ENCODE measurements at regions not wholly inside any gene's neighbourhood (a gene's known extent, or its start where the extent isn't known, plus 50 kb on each side); places are given as distances from the start of the nearest gene placed in this dataset.
"Not testable (repeated sequence)": the region's sequence is repeated elsewhere in the genome, so short reads cannot be mapped to it uniquely, and the experiment has no call there.

GRCh38 chr12:90455756-90456155, 499.2 kb downstream of the CCER1 start:
- Histone ChIP-seq H3K27me3 (ENCODE audit: control insufficient read depth in 1 of 2, insufficient read depth in 2 of 2, low read length in 2 of 2) (no peaks in the 10 kb centered on the region), H3K4me1 (ENCODE audit: control insufficient read depth in 1 of 2, insufficient read depth in 2 of 2, low read length in 2 of 2) (no peaks in the 10 kb centered on the region), H3K9me3 (ENCODE audit: control insufficient read depth in 1 of 2, low read length in 2 of 2) (no peaks in the 10 kb centered on the region)

GRCh38 chr12:90449611-90450010, 505.4 kb downstream of the CCER1 start:
- H3K4me1 ChIP-seq (ENCODE audit: control insufficient read depth in 1 of 2, insufficient read depth in 2 of 2, low read length in 2 of 2), result no peaks in the 10 kb centered on the region
- H3K36me3 ChIP-seq (ENCODE audit: control insufficient read depth in 1 of 2, insufficient read depth in 2 of 2, low read length in 2 of 2), result no peaks in the 10 kb centered on the region
- H3K9ac ChIP-seq (ENCODE audit: low read depth in 1 of 2, low read length in 2 of 2), result no peak overlapping the region
- H3K9me3 ChIP-seq (ENCODE audit: control insufficient read depth in 1 of 2, low read length in 2 of 2), result no peaks in the 10 kb centered on the region
- H3K27ac ChIP-seq (ENCODE audit: low read depth, low read length), result no peak overlapping the region
- no peaks in the 10 kb centered on the region for H3K27me3 ChIP-seq (ENCODE audit: control insufficient read depth in 1 of 2, insufficient read depth in 2 of 2, low read length in 2 of 2)
- no peak overlapping the region for H3K4me3 ChIP-seq (ENCODE audit: low read depth in 1 of 2, low read length in 2 of 2)

More at GRCh38 chr12:90455756-90456155, 499.2 kb downstream of the CCER1 start:
- no peak overlapping the region for H3K9ac ChIP-seq (ENCODE audit: low read depth in 1 of 2, low read length in 2 of 2)
- H3K4me3 ChIP-seq (ENCODE audit: low read depth in 1 of 2, low read length in 2 of 2), result no peak overlapping the region
- no peaks in the 10 kb centered on the region for H3K36me3 ChIP-seq (ENCODE audit: control insufficient read depth in 1 of 2, insufficient read depth in 2 of 2, low read length in 2 of 2)
- no peak overlapping the region for H3K27ac ChIP-seq (ENCODE audit: low read depth, low read length)

DNA sequence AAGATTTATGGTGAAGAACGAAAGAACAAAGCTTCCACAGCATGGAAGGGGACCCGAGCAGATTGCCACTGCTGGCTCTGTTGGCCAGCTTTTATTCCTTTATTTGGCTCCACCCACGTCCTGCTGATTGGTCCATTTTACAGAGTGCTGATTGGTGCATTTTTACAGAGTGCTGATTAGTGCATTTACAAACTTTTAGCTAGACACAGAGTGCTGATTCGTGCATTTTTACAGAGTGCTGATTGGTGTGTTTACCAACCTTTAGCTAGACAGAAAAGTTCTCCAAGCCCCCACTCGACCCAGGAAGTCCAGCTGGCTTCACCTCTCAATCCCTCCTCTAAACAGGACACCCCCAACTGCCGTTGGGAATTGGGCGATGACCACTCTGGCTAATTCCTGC, 511.5 kb downstream of the CCER1 start:
- H3K4me1 ChIP-seq (ENCODE audit: control insufficient read depth in 1 of 2, insufficient read depth in 2 of 2, low read length in 2 of 2); H3K9ac ChIP-seq (ENCODE audit: low read depth in 1 of 2, low read length in 2 of 2); H3K27ac ChIP-seq (ENCODE audit: low read depth, low read length); H3K9me3 ChIP-seq (ENCODE audit: control insufficient read depth in 1 of 2, low read length in 2 of 2); H3K4me3 ChIP-seq (ENCODE audit: low read depth in 1 of 2, low read length in 2 of 2); H3K27me3 ChIP-seq (ENCODE audit: control insufficient read depth in 1 of 2, insufficient read depth in 2 of 2, low read length in 2 of 2); H3K36me3 ChIP-seq (ENCODE audit: control insufficient read depth in 1 of 2, insufficient read depth in 2 of 2, low read length in 2 of 2): not testable (repeated sequence)

- H3K9me3 ChIP-seq (ENCODE audit: control insufficient read depth in 1 of 2, low read length in 2 of 2), result peaks cover 0 to 8% of the 10 kb centered on the region in 2 donors
Measured at GRCh38 chr12:90441431-90441830, 513.5 kb downstream of the CCER1 start.

DNA sequence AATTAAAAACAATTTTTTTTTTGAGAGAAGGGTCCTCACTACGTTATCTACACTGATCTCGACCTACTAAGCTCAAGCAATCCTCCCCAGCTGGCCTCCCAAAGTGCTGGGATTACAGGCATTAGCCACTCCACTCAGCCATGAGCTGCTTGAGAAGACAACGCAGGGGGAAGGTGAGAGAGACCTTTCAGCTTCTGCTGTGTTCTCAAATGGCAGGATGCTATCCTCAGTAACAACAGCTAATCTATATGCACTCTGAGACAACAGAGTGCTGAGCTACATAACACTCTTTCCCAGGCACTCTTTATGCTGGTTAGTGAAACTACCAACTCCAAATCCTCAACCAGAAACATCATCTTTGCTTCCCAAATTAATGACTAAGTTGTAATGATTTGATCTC, 526.1 kb downstream of the CCER1 start:
- H3K9ac ChIP-seq (ENCODE audit: low read depth in 1 of 2, low read length in 2 of 2), result no peak overlapping the region
- H3K4me3 ChIP-seq (ENCODE audit: low read depth in 1 of 2, low read length in 2 of 2), result no peak overlapping the region
- H3K4me1 ChIP-seq (ENCODE audit: control insufficient read depth in 1 of 2, insufficient read depth in 2 of 2, low read length in 2 of 2), result no peaks in the 10 kb centered on the region
- H3K27me3 ChIP-seq (ENCODE audit: control insufficient read depth in 1 of 2, insufficient read depth in 2 of 2, low read length in 2 of 2), result no peaks in the 10 kb centered on the region
- H3K36me3 ChIP-seq (ENCODE audit: control insufficient read depth in 1 of 2, insufficient read depth in 2 of 2, low read length in 2 of 2), result no peaks in the 10 kb centered on the region
- H3K27ac ChIP-seq (ENCODE audit: low read depth, low read length), result no peak overlapping the region
- H3K9me3 ChIP-seq (ENCODE audit: control insufficient read depth in 1 of 2, low read length in 2 of 2), result peaks cover 0 to under 1% of the 10 kb centered on the region in 2 donors

More at GRCh38 chr12:90441431-90441830, 513.5 kb downstream of the CCER1 start:
- Histone ChIP-seq H3K4me1 (ENCODE audit: control insufficient read depth in 1 of 2, insufficient read depth in 2 of 2, low read length in 2 of 2) (no peaks in the 10 kb centered on the region), H3K9ac (ENCODE audit: low read depth in 1 of 2, low read length in 2 of 2) (no peak overlapping the region), H3K27me3 (ENCODE audit: control insufficient read depth in 1 of 2, insufficient read depth in 2 of 2, low read length in 2 of 2) (no peaks in the 10 kb centered on the region), H3K36me3 (ENCODE audit: control insufficient read depth in 1 of 2, insufficient read depth in 2 of 2, low read length in 2 of 2) (no peaks in the 10 kb centered on the region), H3K27ac (ENCODE audit: low read depth, low read length) (no peak overlapping the region), H3K4me3 (ENCODE audit: low read depth in 1 of 2, low read length in 2 of 2) (no peak overlapping the region)

DNA sequence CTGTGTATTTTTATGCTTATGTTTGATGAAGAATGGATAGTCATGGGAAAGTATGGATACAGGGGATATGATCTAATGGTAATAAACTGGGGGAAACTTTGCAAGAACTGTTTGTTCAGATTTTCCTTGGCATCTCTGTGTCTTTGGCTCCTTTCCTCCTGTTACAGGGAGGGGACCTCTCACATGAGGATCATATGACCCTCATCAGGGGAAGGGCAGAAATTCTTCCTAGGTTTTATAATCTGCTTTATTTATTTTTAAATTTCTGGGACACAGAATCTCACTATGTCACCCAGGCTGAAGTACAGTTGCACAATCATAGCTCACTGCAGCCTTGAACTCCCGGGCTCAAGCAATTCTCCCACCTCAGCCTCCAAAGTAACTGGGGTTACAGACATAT, 526.5 kb downstream of the CCER1 start:
- Histone ChIP-seq H3K4me3 (ENCODE audit: low read depth in 1 of 2, low read length in 2 of 2) (no peak overlapping the region), H3K9ac (ENCODE audit: low read depth in 1 of 2, low read length in 2 of 2) (no peak overlapping the region), H3K27me3 (ENCODE audit: control insufficient read depth in 1 of 2, insufficient read depth in 2 of 2, low read length in 2 of 2) (no peaks in the 10 kb centered on the region), H3K27ac (ENCODE audit: low read depth, low read length) (no peak overlapping the region), H3K9me3 (ENCODE audit: control insufficient read depth in 1 of 2, low read length in 2 of 2) (no peaks in the 10 kb centered on the region), H3K4me1 (ENCODE audit: control insufficient read depth in 1 of 2, insufficient read depth in 2 of 2, low read length in 2 of 2) (no peaks in the 10 kb centered on the region), H3K36me3 (ENCODE audit: control insufficient read depth in 1 of 2, insufficient read depth in 2 of 2, low read length in 2 of 2) (no peaks in the 10 kb centered on the region)

DNA sequence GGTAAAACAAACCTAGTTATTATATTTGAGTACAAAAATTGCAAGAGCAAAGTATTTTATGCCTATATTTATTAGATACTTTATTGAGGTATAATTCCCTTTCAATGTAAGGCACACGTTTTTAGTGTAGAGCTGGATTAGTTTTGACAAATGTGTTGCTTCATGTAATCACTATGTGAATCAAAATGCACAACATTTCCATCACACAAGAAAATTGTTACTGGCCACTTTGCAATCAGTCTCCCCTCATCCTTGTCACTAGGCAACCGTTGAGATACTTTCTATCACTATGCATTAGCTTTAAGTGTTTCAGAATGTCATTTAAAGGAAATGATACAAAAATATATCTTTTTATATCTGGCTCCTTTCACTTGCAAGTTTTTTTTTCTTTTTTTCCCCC, 531.0 kb downstream of the CCER1 start:
- Histone ChIP-seq H3K4me3 (ENCODE audit: low read depth in 1 of 2, low read length in 2 of 2) (no peak overlapping the region), H3K9me3 (ENCODE audit: control insufficient read depth in 1 of 2, low read length in 2 of 2) (no peaks in the 10 kb centered on the region), H3K4me1 (ENCODE audit: control insufficient read depth in 1 of 2, insufficient read depth in 2 of 2, low read length in 2 of 2) (no peaks in the 10 kb centered on the region), H3K36me3 (ENCODE audit: control insufficient read depth in 1 of 2, insufficient read depth in 2 of 2, low read length in 2 of 2) (no peaks in the 10 kb centered on the region), H3K27me3 (ENCODE audit: control insufficient read depth in 1 of 2, insufficient read depth in 2 of 2, low read length in 2 of 2) (no peaks in the 10 kb centered on the region), H3K27ac (ENCODE audit: low read depth, low read length) (no peak overlapping the region), H3K9ac (ENCODE audit: low read depth in 1 of 2, low read length in 2 of 2) (no peak overlapping the region)

- no peaks in the 10 kb centered on the region for H3K4me1 ChIP-seq (ENCODE audit: control insufficient read depth in 1 of 2, insufficient read depth in 2 of 2, low read length in 2 of 2)
- no peak overlapping the region for H3K9ac ChIP-seq (ENCODE audit: low read depth in 1 of 2, low read length in 2 of 2)
- no peaks in the 10 kb centered on the region for H3K9me3 ChIP-seq (ENCODE audit: control insufficient read depth in 1 of 2, low read length in 2 of 2)
- H3K4me3 ChIP-seq (ENCODE audit: low read depth in 1 of 2, low read length in 2 of 2), result no peak overlapping the region
- no peaks in the 10 kb centered on the region for H3K36me3 ChIP-seq (ENCODE audit: control insufficient read depth in 1 of 2, insufficient read depth in 2 of 2, low read length in 2 of 2)
- H3K27me3 ChIP-seq (ENCODE audit: control insufficient read depth in 1 of 2, insufficient read depth in 2 of 2, low read length in 2 of 2), result no peaks in the 10 kb centered on the region
- no peak overlapping the region for H3K27ac ChIP-seq (ENCODE audit: low read depth, low read length)
Measured at GRCh38 chr12:90410962-90411361, 544.0 kb downstream of the CCER1 start.

GRCh38 chr12:90407841-90408240, 547.1 kb downstream of the CCER1 start:
- H3K4me3 ChIP-seq (ENCODE audit: low read depth in 1 of 2, low read length in 2 of 2), result no peak overlapping the region
- H3K27ac ChIP-seq (ENCODE audit: low read depth, low read length), result no peak overlapping the region
- no peaks in the 10 kb centered on the region for H3K27me3 ChIP-seq (ENCODE audit: control insufficient read depth in 1 of 2, insufficient read depth in 2 of 2, low read length in 2 of 2)
- no peaks in the 10 kb centered on the region for H3K36me3 ChIP-seq (ENCODE audit: control insufficient read depth in 1 of 2, insufficient read depth in 2 of 2, low read length in 2 of 2)
- no peaks in the 10 kb centered on the region for H3K9me3 ChIP-seq (ENCODE audit: control insufficient read depth in 1 of 2, low read length in 2 of 2)
- no peak overlapping the region for H3K9ac ChIP-seq (ENCODE audit: low read depth in 1 of 2, low read length in 2 of 2)
- no peaks in the 10 kb centered on the region for H3K4me1 ChIP-seq (ENCODE audit: control insufficient read depth in 1 of 2, insufficient read depth in 2 of 2, low read length in 2 of 2)

GRCh38 chr12:90404071-90404470, 550.9 kb downstream of the CCER1 start:
- no peaks in the 10 kb centered on the region for H3K27me3 ChIP-seq (ENCODE audit: control insufficient read depth in 1 of 2, insufficient read depth in 2 of 2, low read length in 2 of 2)
- no peaks in the 10 kb centered on the region for H3K9me3 ChIP-seq (ENCODE audit: control insufficient read depth in 1 of 2, low read length in 2 of 2)
- H3K36me3 ChIP-seq (ENCODE audit: control insufficient read depth in 1 of 2, insufficient read depth in 2 of 2, low read length in 2 of 2), result no peaks in the 10 kb centered on the region
- H3K4me3 ChIP-seq (ENCODE audit: low read depth in 1 of 2, low read length in 2 of 2), result no peak overlapping the region
- no peak overlapping the region for H3K27ac ChIP-seq (ENCODE audit: low read depth, low read length)
- H3K9ac ChIP-seq (ENCODE audit: low read depth in 1 of 2, low read length in 2 of 2), result no peak overlapping the region
- no peaks in the 10 kb centered on the region for H3K4me1 ChIP-seq (ENCODE audit: control insufficient read depth in 1 of 2, insufficient read depth in 2 of 2, low read length in 2 of 2)

DNA sequence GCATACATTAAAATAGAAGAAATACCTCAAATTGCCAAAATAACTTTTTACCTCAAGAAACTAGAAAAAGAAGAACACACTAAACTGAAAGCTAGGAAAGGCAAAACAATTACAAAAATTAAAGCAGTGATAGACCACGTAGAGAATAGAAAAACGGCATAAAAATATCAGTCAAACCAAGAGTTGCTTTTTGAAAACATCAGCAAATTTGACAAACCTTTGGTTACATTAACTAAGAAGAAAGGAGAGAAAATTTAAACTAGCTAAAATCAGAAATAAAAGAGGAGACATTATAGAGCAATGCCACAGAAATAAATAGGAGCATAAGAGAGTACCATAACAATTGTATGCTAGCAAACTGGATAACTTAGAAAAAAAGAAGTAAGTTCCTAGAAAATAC, 553.8 kb downstream of the CCER1 start:
- no peaks in the 10 kb centered on the region for H3K36me3 ChIP-seq (ENCODE audit: control insufficient read depth in 1 of 2, insufficient read depth in 2 of 2, low read length in 2 of 2)
- no peaks in the 10 kb centered on the region for H3K27me3 ChIP-seq (ENCODE audit: control insufficient read depth in 1 of 2, insufficient read depth in 2 of 2, low read length in 2 of 2)
- H3K9ac ChIP-seq (ENCODE audit: low read depth in 1 of 2, low read length in 2 of 2), result no peak overlapping the region
- H3K9me3 ChIP-seq (ENCODE audit: control insufficient read depth in 1 of 2, low read length in 2 of 2), result peaks cover 0 to 7% of the 10 kb centered on the region in 2 donors
- no peak overlapping the region for H3K27ac ChIP-seq (ENCODE audit: low read depth, low read length)
- no peak overlapping the region for H3K4me3 ChIP-seq (ENCODE audit: low read depth in 1 of 2, low read length in 2 of 2)
- H3K4me1 ChIP-seq (ENCODE audit: control insufficient read depth in 1 of 2, insufficient read depth in 2 of 2, low read length in 2 of 2), result no peaks in the 10 kb centered on the region

Data from duodenal mucosa (tissue), 2 donors.